ENCODE measurements at regions not wholly inside any gene's neighbourhood (a gene's known extent, or its start where the extent isn't known, plus 50 kb on each side); places are given as distances from the start of the nearest gene placed in this dataset.

DNA sequence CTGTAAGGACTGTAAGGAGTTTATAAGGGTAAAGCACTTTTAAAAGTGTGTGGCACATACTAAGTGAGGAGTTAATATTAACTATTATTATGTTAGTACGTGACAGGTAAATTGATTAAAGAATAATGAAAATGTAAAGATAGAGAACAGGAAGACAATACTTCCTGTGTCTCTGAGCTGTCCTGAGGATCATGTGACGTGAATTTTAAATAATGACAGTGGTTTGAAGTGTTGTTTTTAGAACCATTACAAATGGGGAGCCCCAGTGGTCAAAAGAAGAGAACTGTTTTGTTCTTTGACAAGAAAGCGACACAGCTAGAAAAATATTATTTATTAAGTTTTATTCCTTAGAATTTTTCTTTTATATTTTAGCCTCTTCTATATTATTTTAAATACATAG lies 241.2 kb upstream of the STARD13 start:
- Histone ChIP-seq H3K79me1 (ENCODE audit: insufficient read depth, low read depth, low read length, poor library complexity, severe bottlenecking) (no peaks in the 10 kb centered on the region), H3K14ac (ENCODE audit: insufficient read depth, low read length) (no peak overlapping the region), H3K27ac (ENCODE audit: insufficient read length, low read depth, low read length) (no peak overlapping the region), H3K23me2 (ENCODE audit: insufficient read length, low read depth, low read length, poor library complexity, severe bottlenecking) (no peaks in the 10 kb centered on the region), H3K4ac (ENCODE audit: low read depth, low read length) (no peak overlapping the region), H3K9me3 (ENCODE audit: control insufficient read depth, low read depth, low read length) (no peaks in the 10 kb centered on the region), H3K18ac (ENCODE audit: insufficient read length, low read depth, low read length) (no peak overlapping the region), H3T11ph (ENCODE audit: low read length) (no peak overlapping the region), H2BK120ac (ENCODE audit: low read depth, low read length, poor library complexity, severe bottlenecking) (no peak overlapping the region), H3K23ac (ENCODE audit: insufficient read length, low read depth, low read length) (no peak overlapping the region), H4K5ac (ENCODE audit: insufficient read length, low read depth, low read length) (no peak overlapping the region), H4K91ac (ENCODE audit: insufficient read length, low read depth, low read length) (no peak overlapping the region), H2BK20ac (ENCODE audit: low read depth, low read length, poor library complexity, severe bottlenecking) (no peak overlapping the region), H3K4me2 (ENCODE audit: insufficient read depth, insufficient read length, low read length) (no peak overlapping the region), H4K20me1 (ENCODE audit: control insufficient read depth, insufficient read depth, insufficient read length) (no peaks in the 10 kb centered on the region), H3K9ac (ENCODE audit: extremely low read depth, insufficient read length, low read length) (no peak overlapping the region), H3K79me2 (ENCODE audit: insufficient read depth, low read length) (no peaks in the 10 kb centered on the region), H3K27me3 (ENCODE audit: insufficient read depth, low read length) (no peaks in the 10 kb centered on the region), H2AK5ac (ENCODE audit: insufficient read length, low read length) (no peak overlapping the region), H3K56ac (ENCODE audit: insufficient read length, low read depth, low read length) (no peak overlapping the region), H3K4me1 (ENCODE audit: insufficient read depth, low read length) (peaks cover 5% of the 10 kb centered on the region; the same call in 1 of the 2 replicates), H2AFZ (ENCODE audit: low read length) (no peak overlapping the region), H2BK12ac (ENCODE audit: insufficient read length, low read depth, low read length) (no peak overlapping the region), H4K8ac (replicated peaks; ENCODE audit: insufficient read length, low read depth, low read length) (no peak overlapping the region), H2BK15ac (ENCODE audit: low read depth, low read length) (no peak overlapping the region), H2BK5ac (ENCODE audit: insufficient read length, low read length) (no peak overlapping the region)
- Mint-ChIP-seq H3K4me3 (no peak overlapping the region), H3K27ac (no peak overlapping the region), H3K27me3 (ENCODE audit: low read depth) (no peaks in the 10 kb centered on the region), H3K36me3 (ENCODE audit: insufficient read depth in 1 of 3, low read depth in 3 of 3) (peaks cover 0 to 2% (median 0%) of the 10 kb centered on the region in 3 experiments; a peak in 2 of 7 replicates), H3K9me3 (peaks cover 0 to 3% of the 10 kb centered on the region in 2 experiments; a peak in 1 of 5 replicates), H3K4me1 (peaks cover 9 to 15% of the 10 kb centered on the region in 2 experiments; a peak in 3 of 4 replicates)
- no peak for TF ChIP-seq CTCF (conservative IDR thresholded peaks at IDR 0.05)
- 100% methylated on average over 1 of the region's 3 CpGs for WGBS (ENCODE audit: extremely low coverage, insufficient read length, low lambda C conversion rate)
- no peak for DNase-seq
